HAP-1 (cell line): ENCODE measurements at regions not wholly inside any gene's neighbourhood (a gene's known extent, or its start where the extent isn't known, plus 50 kb on each side); places are given as distances from the start of the nearest gene placed in this dataset.
A peak's percentile ranks its signal among the peaks of the same experiment; 100 is the strongest.
"Not testable (repeated sequence)": the region's sequence is repeated elsewhere in the genome, so short reads cannot be mapped to it uniquely, and the experiment has no call there.

Source experiments
- DNase-seq, 2 experiments: peaks; one replicate each; pipeline ENCODE4 v3.0.0-alpha.2; 2016 to 2020; ENCODE audit warnings: low spot score in 2 of 2
- H3K27me3 ChIP-seq: fragments of 250-450 bp; sonication (Bioruptor Pico); 2 replicates; pipeline ENCODE4 v1.5.1; 2020; ENCODE audit warnings: low read depth, mild to moderate bottlenecking, moderate library complexity
- H3K36me3 ChIP-seq: fragments of 250-450 bp; sonication (Bioruptor Pico); replicated peaks from 2 replicates; pipeline ENCODE4 v1.5.1; 2020; ENCODE audit warnings: mild to moderate bottlenecking
- H3K4me1 ChIP-seq: fragments of 250-450 bp; sonication (Bioruptor Pico); 2 replicates; pipeline ENCODE4 v1.5.1; 2020; ENCODE audit warnings: mild to moderate bottlenecking
- H3K4me3 ChIP-seq: fragments of 250-450 bp; sonication (Bioruptor Pico); 2 replicates; pipeline ENCODE4 v1.5.1; 2020; ENCODE audit warnings: mild to moderate bottlenecking, moderate library complexity
- H3K9me3 ChIP-seq: fragments of 250-450 bp; sonication (Bioruptor Pico); 2 replicates; pipeline ENCODE4 v1.5.1; 2020; ENCODE audit warnings: mild to moderate bottlenecking, moderate library complexity
- in situ Hi-C: fragments of 300-500 bp; cut with MboI; formaldehyde crosslinking; loops from 3 replicates; pipeline ENCODE4 v1.14.3; 2020; ENCODE audit warnings: low sequenced_read_pairs, inconsistent platforms, mixed read lengths

- no peaks in the 10 kb centered on the region for H3K9me3 ChIP-seq
- no peaks in the 10 kb centered on the region for H3K36me3 ChIP-seq
- in situ Hi-C loops = no loop called here
Measured at GRCh38 chr3:117848606-117849005, 1139.0 kb downstream of the TUSC7 start.

GRCh38 chr3:117853923-117854668 is 1144.5 kb downstream of the TUSC7 start:
- in situ Hi-C loops = no loop called here
- DNase-seq = no peak
- Histone ChIP-seq H3K9me3 (no peaks in the 10 kb centered on the region), H3K4me1 (no peaks in the 10 kb centered on the region), H3K36me3 (no peaks in the 10 kb centered on the region), H3K27me3 (peaks cover 5% of the 10 kb centered on the region), H3K4me3 (no peak overlapping the region)

More at GRCh38 chr3:117848606-117849005, 1139.0 kb downstream of the TUSC7 start:
- H3K4me3 ChIP-seq = no peak overlapping the region
- peaks cover 13% of the 10 kb centered on the region for H3K27me3 ChIP-seq
- no peak for DNase-seq
- H3K4me1 ChIP-seq = no peaks in the 10 kb centered on the region

- no peak for DNase-seq
- H3K4me1 ChIP-seq = no peaks in the 10 kb centered on the region
- peaks cover 5% of the 10 kb centered on the region for H3K27me3 ChIP-seq
- H3K9me3 ChIP-seq = no peaks in the 10 kb centered on the region
- no peaks in the 10 kb centered on the region for H3K36me3 ChIP-seq
- H3K4me3 ChIP-seq = no peak overlapping the region
- in situ Hi-C loops = no loop called here
Measured at GRCh38 chr3:117856354-117856753, 1146.8 kb downstream of the TUSC7 start.

- no peak overlapping the region for H3K4me3 ChIP-seq
- no peak for DNase-seq
- in situ Hi-C loops = no loop called here
Measured at GRCh38 chr3:117863146-117863545, 1153.6 kb downstream of the TUSC7 start.

GRCh38 chr3:117865338-117865737 is 1155.8 kb downstream of the TUSC7 start:
- H3K4me1 ChIP-seq = no peaks in the 10 kb centered on the region
- no peak overlapping the region for H3K4me3 ChIP-seq
- H3K36me3 ChIP-seq = no peaks in the 10 kb centered on the region
- in situ Hi-C loops = no loop called here
- no peaks in the 10 kb centered on the region for H3K9me3 ChIP-seq
- no peak for DNase-seq
- H3K27me3 ChIP-seq = no peaks in the 10 kb centered on the region

More at GRCh38 chr3:117863146-117863545, 1153.6 kb downstream of the TUSC7 start:
- H3K27me3 ChIP-seq = peaks cover 5% of the 10 kb centered on the region
- H3K9me3 ChIP-seq = no peaks in the 10 kb centered on the region
- H3K4me1 ChIP-seq = no peaks in the 10 kb centered on the region
- no peaks in the 10 kb centered on the region for H3K36me3 ChIP-seq

GRCh38 chr3:117868766-117869165 is 1159.2 kb downstream of the TUSC7 start:
- H3K9me3 ChIP-seq = no peaks in the 10 kb centered on the region
- H3K4me3 ChIP-seq = no peak overlapping the region
- no peak for DNase-seq
- no peaks in the 10 kb centered on the region for H3K27me3 ChIP-seq
- no peaks in the 10 kb centered on the region for H3K4me1 ChIP-seq
- in situ Hi-C loops = no loop called here
- H3K36me3 ChIP-seq = no peaks in the 10 kb centered on the region

GRCh38 chr3:117871934-117872333 is 1162.4 kb downstream of the TUSC7 start:
- in situ Hi-C loops = no loop called here
- peaks cover 3% of the 10 kb centered on the region; the same call in 1 of the 2 replicates for H3K4me1 ChIP-seq

GRCh38 chr3:117872594-117873248 is 1161.9 kb downstream of the IGSF11 start:
- in situ Hi-C loops, H3K36me3 ChIP-seq, H3K9me3 ChIP-seq, H3K4me3 ChIP-seq, H3K27me3 ChIP-seq, DNase-seq, H3K4me1 ChIP-seq: not testable (repeated sequence)

More at GRCh38 chr3:117871934-117872333, 1162.4 kb downstream of the TUSC7 start:
- Histone ChIP-seq H3K9me3 (no peaks in the 10 kb centered on the region), H3K36me3 (no peaks in the 10 kb centered on the region), H3K27me3 (0 out of 2 replicates have a peak, but pooled peaks cover 4% of the 10 kb centered on the region), H3K4me3 (no peak overlapping the region)
- no peak for DNase-seq

GRCh38 chr3:117873249-117873600 is 1161.4 kb downstream of the IGSF11 start:
- Histone ChIP-seq H3K4me1 (peaks cover 3% of the 10 kb centered on the region; the same call in 1 of the 2 replicates), H3K4me3 (no peak overlapping the region), H3K36me3 (no peaks in the 10 kb centered on the region), H3K27me3 (0 out of 2 replicates have a peak, but pooled peaks cover 4% of the 10 kb centered on the region), H3K9me3 (no peaks in the 10 kb centered on the region)
- no peak for DNase-seq
- in situ Hi-C loops = no loop called here

GRCh38 chr3:117874028-117874690 is 1160.5 kb downstream of the IGSF11 start:
- in situ Hi-C loops = no loop called here
- H3K4me1 ChIP-seq = peaks cover 3% of the 10 kb centered on the region; the same call in 1 of the 2 replicates
- H3K36me3 ChIP-seq = no peaks in the 10 kb centered on the region
- no peak overlapping the region for H3K4me3 ChIP-seq
- DNase-seq = peak; percentile 11 to 49
- 0 out of 2 replicates have a peak, but pooled peaks cover 4% of the 10 kb centered on the region for H3K27me3 ChIP-seq
- H3K9me3 ChIP-seq = no peaks in the 10 kb centered on the region

GRCh38 chr3:117874904-117875874 is 1159.5 kb downstream of the IGSF11 start:
- in situ Hi-C loops = no loop called here
- DNase-seq = no peak
- 0 out of 2 replicates have a peak, but pooled peaks cover 4% of the 10 kb centered on the region for H3K27me3 ChIP-seq
- H3K36me3 ChIP-seq = no peaks in the 10 kb centered on the region
- H3K9me3 ChIP-seq = no peaks in the 10 kb centered on the region
- H3K4me1 ChIP-seq = peaks cover 3% of the 10 kb centered on the region; the same call in 1 of the 2 replicates
- H3K4me3 ChIP-seq = no peak overlapping the region

- in situ Hi-C loops = no loop called here
- no peak for DNase-seq
Measured at GRCh38 chr3:117875887-117876286, 1158.8 kb downstream of the IGSF11 start.

GRCh38 chr3:117880638-117881037 is 1154.0 kb downstream of the IGSF11 start:
- H3K9me3 ChIP-seq = no peaks in the 10 kb centered on the region; the same call in 1 of the 2 replicates
- H3K27me3 ChIP-seq = 0 out of 2 replicates have a peak, but pooled peaks cover 4% of the 10 kb centered on the region
- no peak for DNase-seq
- H3K4me1 ChIP-seq = no peaks in the 10 kb centered on the region
- in situ Hi-C loops = no loop called here
- H3K4me3 ChIP-seq = no peak overlapping the region
- H3K36me3 ChIP-seq = no peaks in the 10 kb centered on the region

More at GRCh38 chr3:117875887-117876286, 1158.8 kb downstream of the IGSF11 start:
- Histone ChIP-seq H3K9me3 (no peaks in the 10 kb centered on the region), H3K4me3 (no peak overlapping the region), H3K4me1 (peaks cover 3% of the 10 kb centered on the region; the same call in 1 of the 2 replicates), H3K27me3 (0 out of 2 replicates have a peak, but pooled peaks cover 4% of the 10 kb centered on the region), H3K36me3 (no peaks in the 10 kb centered on the region)
